Spleen (tissue), 11 donors: ENCODE measurements at regions not wholly inside any gene's neighbourhood (a gene's known extent, or its start where the extent isn't known, plus 50 kb on each side); places are given as distances from the start of the nearest gene placed in this dataset.

Experiments used
- DNase-seq: peaks from one replicate; pipeline ENCODE4 v3.0.0-alpha.2; 2020
- H3K27ac ChIP-seq, 8 donors: fragments of 200-600 bp; sonication (generic) in 7 of 8; 1 replicate in 4 of 8; 2 replicates in 4 of 8; pipeline versions ENCODE4 v1.5.0 to v1.8.0; 2016 to 2021; ENCODE audit warnings: inconsistent platforms in 4 of 8, mild to moderate bottlenecking in 4 of 8, moderate library complexity in 1 of 8
- H3K27me3 ChIP-seq, 7 donors: fragments of 200-600 bp; sonication (generic) in 6 of 7; replicated peaks in 1 of 7; 1 replicate in 4 of 7; 2 replicates in 3 of 7; pipeline versions ENCODE4 v1.5.0 to v1.8.0; 2016 to 2021; ENCODE audit warnings: inconsistent platforms in 3 of 7, mild to moderate bottlenecking in 1 of 7
- H3K36me3 ChIP-seq, 6 donors: fragments of 200-600 bp; sonication (generic) in 5 of 6; 1 replicate in 4 of 6; 2 replicates in 2 of 6; pipeline versions ENCODE4 v1.5.0 to v1.8.0; 2016 to 2021; ENCODE audit warnings: inconsistent platforms in 2 of 6
- H3K4me1 ChIP-seq, 6 donors: fragments of 200-600 bp; sonication (generic) in 5 of 6; 1 replicate in 3 of 6; 2 replicates in 3 of 6; pipeline versions ENCODE4 v1.5.0 to v1.8.0; 2016 to 2021; ENCODE audit warnings: inconsistent platforms in 3 of 6
- H3K4me3 ChIP-seq, 8 donors: fragments of 200-600 bp; sonication (generic) in 7 of 8; 1 replicate in 4 of 8; 2 replicates in 4 of 8; pipeline versions ENCODE4 v1.5.0 to v1.8.0; 2016 to 2021; ENCODE audit warnings: inconsistent platforms in 4 of 8, mild to moderate bottlenecking in 4 of 8, moderate library complexity in 2 of 8
- H3K9me3 ChIP-seq, 8 donors: fragments of 200-600 bp; sonication (generic) in 7 of 8; 1 replicate in 4 of 8; 2 replicates in 4 of 8; pipeline versions ENCODE4 v1.5.0 to v1.8.0; 2016 to 2021; ENCODE audit warnings: inconsistent platforms in 4 of 8
- CTCF ChIP-seq, 11 experiments: fragments of 200-600 bp in 7 of 11; fragments of 450-650 bp in 4 of 11; sonication (generic) in 4 of 11; IDR thresholded peaks in 8 of 11; conservative IDR thresholded peaks in 3 of 11; 1 replicate in 7 of 11; 2 replicates in 4 of 11; pipeline versions ENCODE4 v1.4.0 to v1.8.0; 2016 to 2021; ENCODE audit warnings: antibody characterized with exemption in 11 of 11, inconsistent platforms in 4 of 11, mild to moderate bottlenecking in 1 of 11
- POLR2A ChIP-seq, 3 donors: fragments of 450-650 bp; IDR thresholded peaks; one replicate each; pipeline ENCODE4 v1.5.1; 2017; ENCODE audit warnings: antibody characterized with exemption in 3 of 3, mild to moderate bottlenecking in 1 of 3
- POLR2AphosphoS5 ChIP-seq, 3 donors: sonication (generic); formaldehyde crosslinking; IDR thresholded peaks; one replicate each; pipeline ENCODE4 v1.5.1; 2017; ENCODE audit warnings: antibody characterized with exemption in 3 of 3
- WGBS, 5 donors: extraction: QIAGEN DNeasy Blood & Tissue Kit in 3 of 5; methylation state at CpG; one replicate each; pipeline versions ENCODE4 v1.1.5 to v1.1.7; 2013 to 2018; 5-methylcytosine and 5-hydroxymethylcytosine counted together
- intact Hi-C: fragments of 100-400 bp; cut with DNase I; formaldehyde crosslinking; loops from one replicate; pipeline ENCODE4 v1.15.0; 2023; ENCODE audit warnings: low total_unique reads
- donor health status: healthy with polysubstance abuse.
- donor health status: DM: no; HTN: no; CAD: no; lungs with moderate emphysema.
- donor health status: DM: no; HTN: no; CAD: no.
- donor health status: Bipolar disorder and iron deficiency.
- donor health status: healthy.
- donor health status: DM: no; HTN: no; CAD: no.
- donor health status: DM: yes; HTN: yes; CAD: no.

GRCh38 chr16:13312063-13312462 is 410.7 kb downstream of the SHISA9 start:
- DNase-seq, result no peak
- intact Hi-C loops, result no loop called here
- Histone ChIP-seq H3K4me3 (no peak overlapping the region), H3K36me3 (no peaks in the 10 kb centered on the region), H3K27ac (no peak overlapping the region), H3K27me3 (no peaks in the 10 kb centered on the region), H3K4me1 (peaks cover 0 to 4% (median 0%) of the 10 kb centered on the region in 6 donors), H3K9me3 (no peaks in the 10 kb centered on the region)
- 84 to 89% (median 89%) methylated on average over 1 of the region's 1 CpG for WGBS, 5 donors
- TF ChIP-seq POLR2AphosphoS5 (IDR thresholded peaks at IDR 0.05) (no peak), CTCF (IDR thresholded peaks at IDR 0.05 in 8 of 11, conservative IDR thresholded peaks at IDR 0.05 in 3 of 11) (no peak), POLR2A (IDR thresholded peaks at IDR 0.05) (no peak)

GRCh38 chr16:13313351-13313750 is 412.0 kb downstream of the SHISA9 start:
- TF ChIP-seq CTCF (IDR thresholded peaks at IDR 0.05 in 8 of 11, conservative IDR thresholded peaks at IDR 0.05 in 3 of 11), result no peak
- TF ChIP-seq POLR2A (IDR thresholded peaks at IDR 0.05), result no peak
- TF ChIP-seq POLR2AphosphoS5 (IDR thresholded peaks at IDR 0.05), result no peak
- no peaks in the 10 kb centered on the region for H3K9me3 ChIP-seq
- no peak overlapping the region for H3K4me3 ChIP-seq
- DNase-seq, result no peak
- intact Hi-C loops, result no loop called here
- H3K27ac ChIP-seq, result no peak overlapping the region
- H3K36me3 ChIP-seq, result no peaks in the 10 kb centered on the region
- no peaks in the 10 kb centered on the region for H3K27me3 ChIP-seq
- H3K4me1 ChIP-seq, result peaks cover 0 to 4% (median 0%) of the 10 kb centered on the region in 6 donors

- WGBS, 5 donors, result 47 to 88% (median 51%) methylated on average over 2 of the region's 2 CpGs
- no peak for DNase-seq
- Histone ChIP-seq H3K27me3 (peaks cover 0 to 2% (median 0%) of the 10 kb centered on the region in 7 donors), H3K36me3 (no peaks in the 10 kb centered on the region), H3K27ac (no peak overlapping the region), H3K4me3 (no peak overlapping the region), H3K4me1 (peaks cover 0 to 4% (median 0%) of the 10 kb centered on the region in 6 donors), H3K9me3 (no peaks in the 10 kb centered on the region)
- no peak for TF ChIP-seq CTCF (IDR thresholded peaks at IDR 0.05 in 8 of 11, conservative IDR thresholded peaks at IDR 0.05 in 3 of 11)
- no peak for TF ChIP-seq POLR2A (IDR thresholded peaks at IDR 0.05)
- no peak for TF ChIP-seq POLR2AphosphoS5 (IDR thresholded peaks at IDR 0.05)
- intact Hi-C loops, result no loop called here
Measured at GRCh38 chr16:13314633-13315032, 413.2 kb downstream of the SHISA9 start.

GRCh38 chr16:13315642-13316427 is 414.4 kb downstream of the SHISA9 start:
- H3K27me3 ChIP-seq, result peaks cover 0 to 2% (median 0%) of the 10 kb centered on the region in 7 donors
- DNase-seq, result no peak
- no peaks in the 10 kb centered on the region for H3K36me3 ChIP-seq
- TF ChIP-seq POLR2A (IDR thresholded peaks at IDR 0.05), result no peak
- TF ChIP-seq CTCF (IDR thresholded peaks at IDR 0.05 in 8 of 11, conservative IDR thresholded peaks at IDR 0.05 in 3 of 11), result no peak
- no peak for TF ChIP-seq POLR2AphosphoS5 (IDR thresholded peaks at IDR 0.05)
- no peak overlapping the region for H3K27ac ChIP-seq
- H3K9me3 ChIP-seq, result no peaks in the 10 kb centered on the region
- WGBS, 5 donors, result 23 to 50% (median 30%) methylated on average over 5 of the region's 5 CpGs
- H3K4me1 ChIP-seq, result peaks cover 0 to 4% (median 0%) of the 10 kb centered on the region in 6 donors
- intact Hi-C loops, result no loop called here
- H3K4me3 ChIP-seq, result no peak overlapping the region
